Neural cell (in vitro differentiated cells): ENCODE measurements at regions not wholly inside any gene's neighbourhood (a gene's known extent, or its start where the extent isn't known, plus 50 kb on each side); places are given as distances from the start of the nearest gene placed in this dataset.

Experiments
- CTCF ChIP-seq: fragments of 450-650 bp; IDR thresholded peaks from 2 replicates; pipeline ENCODE4 v1.5.1; 2014; ENCODE audit warnings: antibody characterized with exemption, mild to moderate bottlenecking, moderate library complexity; ENCODE audit not compliant: poor library complexity, severe bottlenecking
- EP300 ChIP-seq: fragments of 450-650 bp; conservative IDR thresholded peaks from 2 replicates; pipeline ENCODE4 v1.6.1; 2014; ENCODE audit warnings: antibody characterized with exemption, mild to moderate bottlenecking, moderate library complexity; ENCODE audit not compliant: poor library complexity, severe bottlenecking

GRCh38 chr2:185255566-185255965 lies 483.0 kb upstream of the FSIP2 start:
- TF ChIP-seq CTCF (no peak), EP300 (no peak)
